ENCODE measurements at regions not wholly inside any gene's neighbourhood (a gene's known extent, or its start where the extent isn't known, plus 50 kb on each side); places are given as distances from the start of the nearest gene placed in this dataset.

- no peak for DNase-seq
These were observed 134.1 kb upstream of the TCERG1L start for GRCh38 chr10:131445623-131446022.

GRCh38 chr10:131446171-131446570, 134.7 kb upstream of the TCERG1L start:
- DNase-seq = no peak

- no peak for DNase-seq
These were observed 136.7 kb upstream of the TCERG1L start for GRCh38 chr10:131448171-131448570.

GRCh38 chr10:131448883-131449282, 137.4 kb upstream of the TCERG1L start:
- DNase-seq = no peak

GRCh38 chr10:131450216-131450765, 138.8 kb upstream of the TCERG1L start:
- no peak for DNase-seq

GRCh38 chr10:131451407-131452015, 140.0 kb upstream of the TCERG1L start:
- no peak for DNase-seq

GRCh38 chr10:131452926-131453720, 141.6 kb upstream of the TCERG1L start:
- DNase-seq = no peak

- peak; percentile 31 to 63 for DNase-seq
These were observed 142.5 kb upstream of the TCERG1L start for GRCh38 chr10:131453721-131454634.

- no peak for DNase-seq
These were observed 144.9 kb upstream of the TCERG1L start for GRCh38 chr10:131456411-131456810.

- DNase-seq = no peak
These were observed 149.6 kb upstream of the TCERG1L start for GRCh38 chr10:131461093-131461492.

GRCh38 chr10:131464789-131465188, 153.3 kb upstream of the TCERG1L start:
- no peak for DNase-seq

- no peak for DNase-seq
These were observed 158.0 kb upstream of the TCERG1L start for GRCh38 chr10:131469551-131469950.

- no peak for DNase-seq
These were observed 162.1 kb upstream of the TCERG1L start for GRCh38 chr10:131473645-131474044.

GRCh38 chr10:131474416-131474815, 162.9 kb upstream of the TCERG1L start:
- DNase-seq = no peak

GRCh38 chr10:131475043-131475442, 163.5 kb upstream of the TCERG1L start:
- no peak for DNase-seq

GRCh38 chr10:131475803-131476202, 164.3 kb upstream of the TCERG1L start:
- no peak for DNase-seq

GRCh38 chr10:131477457-131478121, 166.1 kb upstream of the TCERG1L start:
- no peak for DNase-seq

- no peak for DNase-seq
These were observed 167.0 kb upstream of the TCERG1L start for GRCh38 chr10:131478377-131478989.

- no peak for DNase-seq
These were observed 168.5 kb upstream of the TCERG1L start for GRCh38 chr10:131480066-131480465.

- DNase-seq = no peak
These were observed 169.3 kb upstream of the TCERG1L start for GRCh38 chr10:131480861-131481260.

GRCh38 chr10:131485732-131486131, 174.2 kb upstream of the TCERG1L start:
- no peak for DNase-seq

- DNase-seq = no peak
These were observed 176.3 kb upstream of the TCERG1L start for GRCh38 chr10:131487822-131488221.
